Fibroblast of peridontal ligament (primary cell): ENCODE measurements at regions not wholly inside any gene's neighbourhood (a gene's known extent, or its start where the extent isn't known, plus 50 kb on each side); places are given as distances from the start of the nearest gene placed in this dataset.
"Not testable (repeated sequence)": the region's sequence is repeated elsewhere in the genome, so short reads cannot be mapped to it uniquely, and the experiment has no call there.

Source experiments
- DNase-seq: peaks from one replicate; pipeline ENCODE4 v3.0.0-alpha.2; 2010; ENCODE audit errors: extremely low read depth

GRCh38 chr2:5148392-5149085 is 543.6 kb upstream of the SOX11 start:
- no peak for DNase-seq

GRCh38 chr2:5150871-5151270 is 541.3 kb upstream of the SOX11 start:
- no peak for DNase-seq

GRCh38 chr2:5164776-5165525 is 527.2 kb upstream of the SOX11 start:
- peak; percentile 37 for DNase-seq

- DNase-seq = no peak
Observed at GRCh38 chr2:5172923-5173322, 519.3 kb upstream of the SOX11 start.

- no peak for DNase-seq
Observed at GRCh38 chr2:5173876-5174535, 518.2 kb upstream of the SOX11 start.

- no peak for DNase-seq
Observed at GRCh38 chr2:5175231-5175630, 517.0 kb upstream of the SOX11 start.

GRCh38 chr2:5176764-5177163 is 515.4 kb upstream of the SOX11 start:
- DNase-seq = no peak

- no peak for DNase-seq
Observed at GRCh38 chr2:5183031-5183430, 509.2 kb upstream of the SOX11 start.

GRCh38 chr2:5187283-5187682 is 504.9 kb upstream of the SOX11 start:
- no peak for DNase-seq

- no peak for DNase-seq
Observed at GRCh38 chr2:5188636-5189035, 503.5 kb upstream of the SOX11 start.

- DNase-seq = no peak
Observed at GRCh38 chr2:5190023-5190422, 502.2 kb upstream of the SOX11 start.

GRCh38 chr2:5195636-5196035 is 496.5 kb upstream of the SOX11 start:
- no peak for DNase-seq

- no peak for DNase-seq
Observed at GRCh38 chr2:5203134-5203755, 488.9 kb upstream of the SOX11 start.

- not testable (repeated sequence) for DNase-seq
Observed at GRCh38 chr2:5206742-5207141, 485.4 kb upstream of the SOX11 start.

- DNase-seq = no peak
Observed at GRCh38 chr2:5215989-5216607, 476.1 kb upstream of the SOX11 start.

GRCh38 chr2:5227062-5227699 is 465.0 kb upstream of the SOX11 start:
- no peak for DNase-seq

- DNase-seq = no peak
Observed at GRCh38 chr2:5229574-5229973, 462.6 kb upstream of the SOX11 start.

- no peak for DNase-seq
Observed at GRCh38 chr2:5230444-5230843, 461.7 kb upstream of the SOX11 start.

GRCh38 chr2:5230855-5231254 is 461.3 kb upstream of the SOX11 start:
- no peak for DNase-seq

GRCh38 chr2:5231287-5231686 is 460.9 kb upstream of the SOX11 start:
- no peak for DNase-seq

GRCh38 chr2:5234563-5234962 is 457.6 kb upstream of the SOX11 start:
- DNase-seq = no peak

- no peak for DNase-seq
Observed at GRCh38 chr2:5235701-5236100, 456.5 kb upstream of the SOX11 start.
